EL (cell line): ENCODE measurements at regions not wholly inside any gene's neighbourhood (a gene's known extent, or its start where the extent isn't known, plus 50 kb on each side); places are given as distances from the start of the nearest gene placed in this dataset.

Source experiments
- DNase-seq: peaks from one replicate; pipeline ENCODE4 v3.0.0-alpha.2; 2016

- DNase-seq, result no peak
Observed at GRCh38 chr2:226424971-226425370, 374.6 kb downstream of the IRS1 start.

GRCh38 chr2:226423498-226423960 is 376.1 kb downstream of the IRS1 start:
- DNase-seq, result no peak

GRCh38 chr2:226420646-226421045 is 379.0 kb downstream of the IRS1 start:
- no peak for DNase-seq

GRCh38 chr2:226418521-226418920 is 381.1 kb downstream of the IRS1 start:
- DNase-seq, result no peak

- no peak for DNase-seq
Observed at GRCh38 chr2:226414335-226414734, 385.3 kb downstream of the IRS1 start.

GRCh38 chr2:226413498-226414130 is 386.0 kb downstream of the IRS1 start:
- no peak for DNase-seq

GRCh38 chr2:226411727-226412360 is 387.8 kb downstream of the IRS1 start:
- DNase-seq, result peak; percentile 79

- no peak for DNase-seq
Observed at GRCh38 chr2:226411205-226411604, 388.4 kb downstream of the IRS1 start.

GRCh38 chr2:226410247-226410835 is 389.3 kb downstream of the IRS1 start:
- DNase-seq, result no peak

GRCh38 chr2:226409134-226409533 is 390.5 kb downstream of the IRS1 start:
- no peak for DNase-seq

GRCh38 chr2:226408141-226408540 is 391.5 kb downstream of the IRS1 start:
- DNase-seq, result no peak

GRCh38 chr2:226407135-226407534 is 392.5 kb downstream of the IRS1 start:
- no peak for DNase-seq

GRCh38 chr2:226405465-226405864 is 394.2 kb downstream of the IRS1 start:
- no peak for DNase-seq

- DNase-seq, result no peak
Observed at GRCh38 chr2:226403369-226403768, 396.3 kb downstream of the IRS1 start.

- DNase-seq, result no peak
Observed at GRCh38 chr2:226399006-226399405, 400.6 kb downstream of the IRS1 start.

GRCh38 chr2:226398580-226398979 is 401.0 kb downstream of the IRS1 start:
- no peak for DNase-seq

- DNase-seq, result no peak
Observed at GRCh38 chr2:226396541-226396940, 403.1 kb downstream of the IRS1 start.

- DNase-seq, result no peak
Observed at GRCh38 chr2:226387499-226387942, 412.1 kb downstream of the IRS1 start.

- no peak for DNase-seq
Observed at GRCh38 chr2:226383461-226383860, 416.2 kb downstream of the IRS1 start.

- no peak for DNase-seq
Observed at GRCh38 chr2:226380679-226381078, 418.9 kb downstream of the IRS1 start.

- DNase-seq, result no peak
Observed at GRCh38 chr2:226378753-226379705, 420.6 kb downstream of the IRS1 start.

- DNase-seq, result peak; percentile 13
Observed at GRCh38 chr2:226376516-226377180, 423.0 kb downstream of the IRS1 start.

- DNase-seq, result no peak
Observed at GRCh38 chr2:226366920-226367319, 432.7 kb downstream of the IRS1 start.
